ENCODE measurements at regions not wholly inside any gene's neighbourhood (a gene's known extent, or its start where the extent isn't known, plus 50 kb on each side); places are given as distances from the start of the nearest gene placed in this dataset.

DNA sequence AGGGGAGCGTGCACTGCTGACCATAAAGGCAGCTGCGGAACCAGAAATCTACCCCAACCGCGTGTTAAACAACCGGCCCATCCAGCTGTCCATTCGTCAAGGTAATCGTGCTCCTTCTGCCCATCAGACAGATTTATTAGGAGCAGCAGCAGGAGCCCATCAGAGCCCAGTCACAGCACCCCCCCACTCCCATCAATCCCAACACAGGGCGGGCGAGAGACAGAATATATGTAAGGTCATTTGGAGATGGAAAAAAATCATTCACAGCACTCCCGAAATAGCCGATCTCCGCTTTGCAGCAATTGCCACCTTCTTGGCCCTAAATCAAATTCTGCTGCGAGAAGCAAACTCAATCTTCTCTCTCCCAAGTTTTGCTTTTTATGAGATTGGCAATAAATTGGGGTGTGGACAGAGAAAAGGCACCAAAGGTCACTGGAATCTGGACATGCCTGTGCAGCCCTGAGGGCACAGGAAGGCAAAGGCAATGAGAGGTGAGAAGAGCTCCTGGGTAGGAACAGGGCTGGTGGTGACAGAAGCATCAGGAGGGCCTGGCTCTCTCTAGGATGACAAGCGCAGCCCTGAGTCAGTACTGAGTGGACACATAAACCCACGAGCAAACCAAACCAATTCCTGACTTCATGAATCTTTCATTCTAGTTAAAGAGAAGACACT lies 145.0 kb upstream of the ZMIZ1 start:
- TF ChIP-seq POLR2AphosphoS5 (IDR thresholded peaks at IDR 0.05), result no peak
- TF ChIP-seq, protein P1, sequence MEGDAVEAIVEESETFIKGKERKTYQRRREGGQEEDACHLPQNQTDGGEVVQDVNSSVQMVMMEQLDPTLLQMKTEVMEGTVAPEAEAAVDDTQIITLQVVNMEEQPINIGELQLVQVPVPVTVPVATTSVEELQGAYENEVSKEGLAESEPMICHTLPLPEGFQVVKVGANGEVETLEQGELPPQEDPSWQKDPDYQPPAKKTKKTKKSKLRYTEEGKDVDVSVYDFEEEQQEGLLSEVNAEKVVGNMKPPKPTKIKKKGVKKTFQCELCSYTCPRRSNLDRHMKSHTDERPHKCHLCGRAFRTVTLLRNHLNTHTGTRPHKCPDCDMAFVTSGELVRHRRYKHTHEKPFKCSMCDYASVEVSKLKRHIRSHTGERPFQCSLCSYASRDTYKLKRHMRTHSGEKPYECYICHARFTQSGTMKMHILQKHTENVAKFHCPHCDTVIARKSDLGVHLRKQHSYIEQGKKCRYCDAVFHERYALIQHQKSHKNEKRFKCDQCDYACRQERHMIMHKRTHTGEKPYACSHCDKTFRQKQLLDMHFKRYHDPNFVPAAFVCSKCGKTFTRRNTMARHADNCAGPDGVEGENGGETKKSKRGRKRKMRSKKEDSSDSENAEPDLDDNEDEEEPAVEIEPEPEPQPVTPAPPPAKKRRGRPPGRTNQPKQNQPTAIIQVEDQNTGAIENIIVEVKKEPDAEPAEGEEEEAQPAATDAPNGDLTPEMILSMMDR (IDR thresholded peaks at IDR 0.05), result no peak
